ENCODE measurements at regions not wholly inside any gene's neighbourhood (a gene's known extent, or its start where the extent isn't known, plus 50 kb on each side); places are given as distances from the start of the nearest gene placed in this dataset.

DNA sequence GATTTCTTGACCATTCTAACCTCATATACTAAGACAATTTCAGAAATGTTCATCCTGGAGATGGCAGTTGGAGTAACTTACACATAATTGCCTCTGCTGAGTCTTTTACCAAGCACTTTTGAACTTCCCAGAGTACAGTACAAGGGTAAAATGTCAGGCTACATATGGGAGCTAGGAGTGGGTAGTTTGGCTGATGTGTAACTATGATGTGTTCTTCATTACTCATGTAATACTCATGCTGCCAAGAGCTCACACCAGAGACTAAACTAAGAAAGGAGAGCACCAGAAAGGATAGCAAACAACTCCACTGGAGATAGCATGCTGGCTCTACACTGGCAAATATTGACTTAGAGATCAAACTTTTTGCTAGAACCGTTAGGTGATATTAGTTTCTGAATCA is 194.0 kb downstream of the PDGFRA start:
- TF ChIP-seq, protein P1, sequence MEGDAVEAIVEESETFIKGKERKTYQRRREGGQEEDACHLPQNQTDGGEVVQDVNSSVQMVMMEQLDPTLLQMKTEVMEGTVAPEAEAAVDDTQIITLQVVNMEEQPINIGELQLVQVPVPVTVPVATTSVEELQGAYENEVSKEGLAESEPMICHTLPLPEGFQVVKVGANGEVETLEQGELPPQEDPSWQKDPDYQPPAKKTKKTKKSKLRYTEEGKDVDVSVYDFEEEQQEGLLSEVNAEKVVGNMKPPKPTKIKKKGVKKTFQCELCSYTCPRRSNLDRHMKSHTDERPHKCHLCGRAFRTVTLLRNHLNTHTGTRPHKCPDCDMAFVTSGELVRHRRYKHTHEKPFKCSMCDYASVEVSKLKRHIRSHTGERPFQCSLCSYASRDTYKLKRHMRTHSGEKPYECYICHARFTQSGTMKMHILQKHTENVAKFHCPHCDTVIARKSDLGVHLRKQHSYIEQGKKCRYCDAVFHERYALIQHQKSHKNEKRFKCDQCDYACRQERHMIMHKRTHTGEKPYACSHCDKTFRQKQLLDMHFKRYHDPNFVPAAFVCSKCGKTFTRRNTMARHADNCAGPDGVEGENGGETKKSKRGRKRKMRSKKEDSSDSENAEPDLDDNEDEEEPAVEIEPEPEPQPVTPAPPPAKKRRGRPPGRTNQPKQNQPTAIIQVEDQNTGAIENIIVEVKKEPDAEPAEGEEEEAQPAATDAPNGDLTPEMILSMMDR (IDR thresholded peaks at IDR 0.05) = no peak
- TF ChIP-seq POLR2A (IDR thresholded peaks at IDR 0.05) = no peak

Measured in tibial nerve (tissue), 3 donors.